Dedifferentiated amniotic fluid mesenchymal stem cell (primary cell): ENCODE measurements at regions not wholly inside any gene's neighbourhood (a gene's known extent, or its start where the extent isn't known, plus 50 kb on each side); places are given as distances from the start of the nearest gene placed in this dataset.

ENCODE experiments used
- DNase-seq: peaks from one replicate; pipeline ENCODE4 v3.0.0-alpha.2; 2016; ENCODE audit errors: extremely low spot score

GRCh38 chr1:101698681-101699080, 298.0 kb downstream of the OLFM3 start:
- DNase-seq = no peak

- DNase-seq = no peak
Observed at GRCh38 chr1:101704895-101705294, 291.8 kb downstream of the OLFM3 start.

GRCh38 chr1:101706366-101706765, 290.4 kb downstream of the OLFM3 start:
- no peak for DNase-seq

GRCh38 chr1:101709721-101710120, 287.0 kb downstream of the OLFM3 start:
- DNase-seq = no peak

GRCh38 chr1:101713760-101714159, 283.0 kb downstream of the OLFM3 start:
- DNase-seq = no peak

GRCh38 chr1:101723415-101723814, 273.3 kb downstream of the OLFM3 start:
- no peak for DNase-seq

GRCh38 chr1:101728029-101728428, 268.7 kb downstream of the OLFM3 start:
- DNase-seq = no peak

- no peak for DNase-seq
Observed at GRCh38 chr1:101730559-101730958, 266.2 kb downstream of the OLFM3 start.

GRCh38 chr1:101732261-101732660, 264.5 kb downstream of the OLFM3 start:
- DNase-seq = no peak

GRCh38 chr1:101733340-101733739, 263.4 kb downstream of the OLFM3 start:
- no peak for DNase-seq

- peak; percentile 49 for DNase-seq
Observed at GRCh38 chr1:101738475-101738874, 258.3 kb downstream of the OLFM3 start.

- DNase-seq = no peak
Observed at GRCh38 chr1:101739146-101739545, 257.6 kb downstream of the OLFM3 start.

GRCh38 chr1:101739826-101740330, 256.8 kb downstream of the OLFM3 start:
- no peak for DNase-seq

- no peak for DNase-seq
Observed at GRCh38 chr1:101741910-101742309, 254.8 kb downstream of the OLFM3 start.

- no peak for DNase-seq
Observed at GRCh38 chr1:101742509-101742908, 254.2 kb downstream of the OLFM3 start.

- no peak for DNase-seq
Observed at GRCh38 chr1:101745551-101746270, 251.0 kb downstream of the OLFM3 start.

GRCh38 chr1:101748077-101748476, 248.6 kb downstream of the OLFM3 start:
- DNase-seq = no peak
